ENCODE measurements at regions not wholly inside any gene's neighbourhood (a gene's known extent, or its start where the extent isn't known, plus 50 kb on each side); places are given as distances from the start of the nearest gene placed in this dataset.
A peak's percentile ranks its signal among the peaks of the same experiment; 100 is the strongest.
"Not testable (repeated sequence)": the region's sequence is repeated elsewhere in the genome, so short reads cannot be mapped to it uniquely, and the experiment has no call there.

GRCh38 chr10:3875842-3876235, 90.8 kb upstream of the KLF6 start:
- ChIA-PET POLR2A (interaction anchor here (1.3 to 5.1 kb wide), 7 partner anchors 13 to 184 kb away, joined by 6 to 110 read pairs (median 10); partner anchors contain the start of gene KLF6 (in 1 of the 2)), CTCF (interaction anchor here in 1 of 2 donors (0.8 kb wide), 1 partner anchor 24 kb away, joined by 4 read pairs; no protein-coding TSS in a partner anchor)
- Mint-ChIP-seq H3K36me3 (no peaks in the 10 kb centered on the region), H3K9me3 (no peaks in the 10 kb centered on the region), H3K27ac (peak overlapping the region; percentile 94 to 99), H3K27me3 (no peaks in the 10 kb centered on the region), H3K4me3 (peak overlapping the region; percentile 54 to 71 (median 63)), H3K4me1 (peaks cover 57 to 69% (median 61%) of the 10 kb centered on the region in 3 donors)
- Histone ChIP-seq H3K27ac (ENCODE audit: low read length) (peak overlapping the region; percentile 98), H3K4me1 (ENCODE audit: control insufficient read depth in 1 of 2, extremely low read depth in 1 of 2, insufficient read depth in 2 of 2, low read length in 2 of 2) (peaks cover 36 to 42% of the 10 kb centered on the region in 2 experiments), H3K27me3 (replicated peaks in 1 of 2; ENCODE audit: control insufficient read depth in 2 of 2, extremely low read depth in 1 of 2, insufficient read depth in 2 of 2, low read length in 1 of 2) (no peaks in the 10 kb centered on the region), H3K9me3 (no peaks in the 10 kb centered on the region), H3K4me3 (ENCODE audit: control insufficient read depth in 1 of 2, extremely low read depth in 1 of 2, low read length in 1 of 2) (peak overlapping the region; percentile 1 to 4), H3K36me3 (ENCODE audit: control insufficient read depth in 2 of 2, extremely low read depth in 1 of 2, insufficient read depth in 1 of 2, low read length in 1 of 2) (no peaks in the 10 kb centered on the region)
- no peak for DNase-seq
- 0% methylated on average over 2 of the region's 3 CpGs for WGBS (ENCODE audit: insufficient coverage)
- ATAC-seq (replicated peaks in 1 of 4), result peak in 1 of 4 experiments; percentile 22

GRCh38 chr10:3874990-3875841, 90.2 kb upstream of the KLF6 start:
- peak overlapping the region; percentile 98 for H3K27ac ChIP-seq (ENCODE audit: low read length)
- H3K27me3 ChIP-seq (replicated peaks in 1 of 2; ENCODE audit: control insufficient read depth in 2 of 2, extremely low read depth in 1 of 2, insufficient read depth in 2 of 2, low read length in 1 of 2), result no peaks in the 10 kb centered on the region
- Mint-ChIP-seq H3K4me3 (peak overlapping the region; percentile 54 to 71 (median 63)), H3K9me3 (no peaks in the 10 kb centered on the region), H3K4me1 (peaks cover 57 to 68% (median 60%) of the 10 kb centered on the region in 3 donors), H3K36me3 (no peaks in the 10 kb centered on the region), H3K27ac (peak overlapping the region; percentile 94 to 99), H3K27me3 (no peaks in the 10 kb centered on the region)
- CTCF ChIA-PET, result interaction anchor here in 1 of 2 donors (0.8 to 1.0 kb wide), 4 partner anchors 17 to 90 kb away, joined by 3 to 5 read pairs (median 4); partner anchors contain the start of gene KLF6
- peak; percentile 62 to 73 (median 70) for ATAC-seq (replicated peaks in 1 of 4)
- peak in 17 of 35 experiments; percentile 5 to 78 (median 27) for DNase-seq
- POLR2A ChIA-PET, result interaction anchor here (0.7 to 5.1 kb wide), 14 partner anchors 10 to 545 kb away, joined by 3 to 110 read pairs (median 8); partner anchors contain the start of gene KLF6 (in 1 of the 2)
- peaks cover 36 to 42% of the 10 kb centered on the region in 2 experiments for H3K4me1 ChIP-seq (ENCODE audit: control insufficient read depth in 1 of 2, extremely low read depth in 1 of 2, insufficient read depth in 2 of 2, low read length in 2 of 2)
- no peaks in the 10 kb centered on the region for H3K36me3 ChIP-seq (ENCODE audit: control insufficient read depth in 2 of 2, extremely low read depth in 1 of 2, insufficient read depth in 1 of 2, low read length in 1 of 2)
- peak overlapping the region in 1 of 2 donors; percentile 4 for H3K4me3 ChIP-seq (ENCODE audit: control insufficient read depth in 1 of 2, extremely low read depth in 1 of 2, low read length in 1 of 2)
- WGBS (ENCODE audit: insufficient coverage), result no CpG with 5 or more reads among the region's 6 CpGs
- no peaks in the 10 kb centered on the region for H3K9me3 ChIP-seq

GRCh38 chr10:3874610-3874989, 89.6 kb upstream of the KLF6 start:
- Histone ChIP-seq H3K4me1 (ENCODE audit: control insufficient read depth in 1 of 2, extremely low read depth in 1 of 2, insufficient read depth in 2 of 2, low read length in 2 of 2) (peaks cover 36 to 42% of the 10 kb centered on the region in 2 experiments), H3K27ac (ENCODE audit: low read length) (peak overlapping the region; percentile 98), H3K4me3 (ENCODE audit: control insufficient read depth in 1 of 2, extremely low read depth in 1 of 2, low read length in 1 of 2) (peak overlapping the region in 1 of 2 donors; percentile 4)
- no CpG with 5 or more reads among the region's 4 CpGs for WGBS (ENCODE audit: insufficient coverage)
- H3K27me3 ChIP-seq (replicated peaks in 1 of 2; ENCODE audit: control insufficient read depth in 2 of 2, extremely low read depth in 1 of 2, insufficient read depth in 2 of 2, low read length in 1 of 2); H3K9me3 ChIP-seq; H3K36me3 Mint-ChIP-seq; H3K9me3 Mint-ChIP-seq; H3K36me3 ChIP-seq (ENCODE audit: control insufficient read depth in 2 of 2, extremely low read depth in 1 of 2, insufficient read depth in 1 of 2, low read length in 1 of 2); DNase-seq; H3K27me3 Mint-ChIP-seq; ATAC-seq (replicated peaks in 1 of 4): not testable (repeated sequence)
- Mint-ChIP-seq H3K27ac (peak overlapping the region; percentile 94 to 99), H3K4me1 (peaks cover 57 to 69% (median 59%) of the 10 kb centered on the region in 3 donors), H3K4me3 (peak overlapping the region; percentile 54 to 71 (median 63))
- POLR2A ChIA-PET, result interaction anchor here (0.6 to 5.1 kb wide), 12 partner anchors 9 to 185 kb away, joined by 3 to 110 read pairs (median 10); partner anchors contain the start of gene KLF6 (in 1 of the 2)
- CTCF ChIA-PET, result interaction anchor here in 1 of 2 donors (0.7 to 1.0 kb wide), 4 partner anchors 18 to 89 kb away, joined by 3 to 5 read pairs (median 3); partner anchors contain the start of gene KLF6

- ChIA-PET CTCF (interaction anchor here in 1 of 2 donors (0.7 to 1.2 kb wide), 3 partner anchors 22 to 69 kb away, joined by 3 to 4 read pairs (median 3); no protein-coding TSS in a partner anchor), POLR2A (interaction anchor here (0.6 to 5.1 kb wide), 10 partner anchors 9 to 589 kb away, joined by 3 to 110 read pairs (median 6); partner anchors contain the start of gene KLF6 (in 1 of the 2))
- peak in 9 of 35 experiments; percentile 13 to 87 (median 25) for DNase-seq
- H3K9me3 Mint-ChIP-seq, result no peaks in the 10 kb centered on the region
- peaks cover 57 to 70% (median 62%) of the 10 kb centered on the region in 3 donors for H3K4me1 Mint-ChIP-seq
- peak in 3 of 4 experiments; percentile 24 to 70 (median 55) for ATAC-seq (replicated peaks in 1 of 4)
- Histone ChIP-seq H3K4me1 (ENCODE audit: control insufficient read depth in 1 of 2, extremely low read depth in 1 of 2, insufficient read depth in 2 of 2, low read length in 2 of 2) (peaks cover 36 to 42% of the 10 kb centered on the region in 2 experiments), H3K27me3 (replicated peaks in 1 of 2; ENCODE audit: control insufficient read depth in 2 of 2, extremely low read depth in 1 of 2, insufficient read depth in 2 of 2, low read length in 1 of 2) (no peaks in the 10 kb centered on the region), H3K27ac (ENCODE audit: low read length) (peak overlapping the region; percentile 98), H3K4me3 (ENCODE audit: control insufficient read depth in 1 of 2, extremely low read depth in 1 of 2, low read length in 1 of 2) (no peak overlapping the region), H3K36me3 (ENCODE audit: control insufficient read depth in 2 of 2, extremely low read depth in 1 of 2, insufficient read depth in 1 of 2, low read length in 1 of 2) (no peaks in the 10 kb centered on the region), H3K9me3 (no peaks in the 10 kb centered on the region)
- H3K27ac Mint-ChIP-seq, result peak overlapping the region; percentile 81 to 99
- no peaks in the 10 kb centered on the region for H3K27me3 Mint-ChIP-seq
- 28% methylated on average over 4 of the region's 7 CpGs for WGBS (ENCODE audit: insufficient coverage)
- no peaks in the 10 kb centered on the region for H3K36me3 Mint-ChIP-seq
- peak overlapping the region in 2 of 3 donors; percentile 9 to 25 for H3K4me3 Mint-ChIP-seq
Measured at GRCh38 chr10:3873728-3874461, 88.9 kb upstream of the KLF6 start.

GRCh38 chr10:3872712-3873329, 87.8 kb upstream of the KLF6 start:
- no peaks in the 10 kb centered on the region for H3K36me3 ChIP-seq (ENCODE audit: control insufficient read depth in 2 of 2, extremely low read depth in 1 of 2, insufficient read depth in 1 of 2, low read length in 1 of 2)
- Mint-ChIP-seq H3K27ac (peak overlapping the region; percentile 87 to 99), H3K27me3 (no peaks in the 10 kb centered on the region), H3K4me3 (no peak overlapping the region), H3K9me3 (no peaks in the 10 kb centered on the region), H3K36me3 (no peaks in the 10 kb centered on the region), H3K4me1 (peaks cover 57 to 77% (median 69%) of the 10 kb centered on the region in 3 donors)
- peak overlapping the region; percentile 98 for H3K27ac ChIP-seq (ENCODE audit: low read length)
- H3K27me3 ChIP-seq (replicated peaks in 1 of 2; ENCODE audit: control insufficient read depth in 2 of 2, extremely low read depth in 1 of 2, insufficient read depth in 2 of 2, low read length in 1 of 2), result no peaks in the 10 kb centered on the region
- H3K4me3 ChIP-seq (ENCODE audit: control insufficient read depth in 1 of 2, extremely low read depth in 1 of 2, low read length in 1 of 2), result no peak overlapping the region
- ChIA-PET CTCF (interaction anchor here in 1 of 2 donors (0.8 to 1.2 kb wide), 2 partner anchors 50 to 68 kb away, joined by 3 to 4 read pairs; no protein-coding TSS in a partner anchor), POLR2A (interaction anchor here (0.6 to 5.1 kb wide), 7 partner anchors 21 to 590 kb away, joined by 3 to 110 read pairs (median 4); partner anchors contain the start of gene KLF6 (in 1 of the 2))
- DNase-seq (no peak), ATAC-seq (replicated peaks in 1 of 4) (no peak)
- WGBS (ENCODE audit: insufficient coverage), result 93% methylated on average over 3 of the region's 12 CpGs
- H3K9me3 ChIP-seq, result no peaks in the 10 kb centered on the region
- peaks cover 36 to 42% of the 10 kb centered on the region in 2 experiments for H3K4me1 ChIP-seq (ENCODE audit: control insufficient read depth in 1 of 2, extremely low read depth in 1 of 2, insufficient read depth in 2 of 2, low read length in 2 of 2)
